GM12891 (cell line): ENCODE measurements at regions not wholly inside any gene's neighbourhood (a gene's known extent, or its start where the extent isn't known, plus 50 kb on each side); places are given as distances from the start of the nearest gene placed in this dataset.

ENCODE experiments used
- PAX5 ChIP-seq: IDR thresholded peaks from 2 replicates; pipeline ENCODE4 v1.6.1; 2011; ENCODE audit warnings: low read length, moderate library complexity, mild to moderate bottlenecking; ENCODE audit not compliant: insufficient read depth, severe bottlenecking
- POLR2A ChIP-seq: IDR thresholded peaks from 2 replicates; pipeline ENCODE4 v1.6.1; 2011; ENCODE audit warnings: low read depth, low read length, control low read depth
- POLR2AphosphoS5 ChIP-seq: IDR thresholded peaks from 2 replicates; pipeline ENCODE4 v1.6.1; 2011; ENCODE audit warnings: low read depth, low read length, control low read depth
- TAF1 ChIP-seq: IDR thresholded peaks from 2 replicates; pipeline ENCODE4 v1.6.1; 2011; ENCODE audit warnings: low read depth, low read length, control low read depth

DNA sequence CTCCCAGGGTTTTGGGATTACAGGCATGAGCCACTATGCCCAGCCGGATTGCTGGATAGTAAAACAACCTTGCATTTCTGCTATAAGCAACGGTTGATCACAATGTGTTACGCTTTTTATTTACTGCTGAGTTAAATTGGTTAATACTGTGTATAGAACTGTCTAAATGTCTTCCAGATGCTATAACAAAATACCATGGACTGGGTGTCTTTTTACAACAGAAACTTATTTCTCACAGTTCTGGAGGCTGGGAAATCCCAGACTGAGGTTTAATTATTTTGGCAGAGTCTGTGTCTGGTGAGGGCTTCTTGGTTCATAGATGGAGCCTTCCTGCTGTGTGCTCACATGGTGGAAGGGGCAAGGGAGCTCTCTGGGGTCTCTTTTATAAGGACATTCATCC lies 65.5 kb downstream of the ING1 start:
- TF ChIP-seq POLR2A, result no peak
- TF ChIP-seq POLR2AphosphoS5, result no peak
- TF ChIP-seq PAX5, result no peak
- no peak for TF ChIP-seq TAF1
